HepG2 (cell line): ENCODE measurements at regions not wholly inside any gene's neighbourhood (a gene's known extent, or its start where the extent isn't known, plus 50 kb on each side); places are given as distances from the start of the nearest gene placed in this dataset.
A peak's percentile ranks its signal among the peaks of the same experiment; 100 is the strongest.

Source experiments
- ATAC-seq: fragments of 200-7000 bp; cut with Tn5 transposase; 3 replicates; pipeline ENCODE4 v1.9.1; 2020; ENCODE audit warnings: mild to moderate bottlenecking, moderate library complexity
- BruUV-seq: library from RNA; stranded (reverse); fragments of 400-500 nt; replicated peaks from 2 replicates; lab custom pipeline; 2021; lab: Mats Ljungman, UMichigan
- CTCF ChIA-PET: fragments of 300-600 bp; formaldehyde crosslinking; extraction: SDS; loops from one replicate; lab custom pipeline; 2021; ENCODE audit warnings: low total read pairs, inconsistent platforms, low intra/inter-chr PET ratio; lab: Yijun Ruan, JAX
- POLR2A ChIA-PET: fragments of 350-600 bp; sonication (Branson Sonifier 250); formaldehyde crosslinking; loops from one replicate; lab custom pipeline; 2020; ENCODE audit warnings: antibody characterized with exemption, inconsistent platforms; lab: Yijun Ruan, JAX
- DNase-seq: peaks from one replicate; pipeline ENCODE4 v3.0.0-alpha.2; 2015; ENCODE audit warnings: low spot score
- FAIRE-seq: peaks from 3 replicates; lab custom pipeline; 2011; peaks lifted over from hg19 to GRCh38; lab: Jason Lieb, UNC
- H2AFZ ChIP-seq: one replicate; pipeline ENCODE4 v1.6.1; 2011; ENCODE audit warnings: low read length, inconsistent platforms
- H3K27ac ChIP-seq: fragments of 300-600 bp; 3 replicates; pipeline ENCODE4 v1.8.0; 2011; ENCODE audit warnings: mixed run types, mild to moderate bottlenecking, mixed read lengths, low read length, inconsistent platforms; ENCODE audit not compliant: insufficient read depth; ENCODE audit errors: extremely low read length
- H3K27me3 ChIP-seq, 2 experiments: fragments of 200-600 bp in 1 of 2; 2 replicates in 1 of 2; 3 replicates in 1 of 2; pipeline versions ENCODE4 v1.6.0 to v1.8.0; 2011; ENCODE audit warnings: low read length in 2 of 2, mild to moderate bottlenecking in 2 of 2, moderate library complexity in 2 of 2, inconsistent platforms in 1 of 2; ENCODE audit not compliant: insufficient read depth in 2 of 2, control insufficient read depth in 1 of 2
- H3K36me3 ChIP-seq, 2 experiments: fragments of 200-600 bp in 1 of 2; replicated peaks in 1 of 2; 2 replicates in 1 of 2; 3 replicates in 1 of 2; pipeline versions ENCODE4 v1.5.1 to v1.8.0; 2011; ENCODE audit warnings: low read length in 2 of 2, inconsistent platforms in 1 of 2; ENCODE audit not compliant: insufficient read depth in 2 of 2, control insufficient read depth in 1 of 2
- H3K4me1 ChIP-seq: 2 replicates; pipeline ENCODE4 v1.5.1; 2012; ENCODE audit warnings: low read length, inconsistent platforms; ENCODE audit not compliant: insufficient read depth
- H3K4me2 ChIP-seq: 2 replicates; pipeline ENCODE4 v1.6.0; 2011; ENCODE audit warnings: low read depth, low read length, inconsistent platforms
- H3K4me3 ChIP-seq, 3 experiments: fragments of 200-600 bp in 1 of 3; sonication (generic), shearing (Covaris generic) in 1 of 3; replicated peaks in 1 of 3; 2 replicates each; pipeline ENCODE4 v1.5.1; 2011 to 2016; ENCODE audit warnings: low read length in 3 of 3, inconsistent platforms in 2 of 3, low read depth in 2 of 3, mild to moderate bottlenecking in 2 of 3, control low read depth in 1 of 3, mixed read lengths in 1 of 3; ENCODE audit not compliant: insufficient read depth in 1 of 3
- H3K79me2 ChIP-seq: one replicate; pipeline ENCODE4 v1.6.1; 2011; ENCODE audit warnings: low read length, inconsistent platforms; ENCODE audit not compliant: insufficient read depth
- H3K9ac ChIP-seq: 2 replicates; pipeline ENCODE4 v1.6.0; 2011; ENCODE audit warnings: mild to moderate bottlenecking, low read depth, low read length, inconsistent platforms; ENCODE audit not compliant: insufficient read depth
- H3K9me3 ChIP-seq: 2 replicates; pipeline ENCODE4 v1.5.1; 2012; ENCODE audit warnings: mild to moderate bottlenecking, low read length
- H4K20me1 ChIP-seq: 2 replicates; pipeline ENCODE4 v1.6.0; 2011; ENCODE audit warnings: inconsistent platforms, mild to moderate bottlenecking, low read length, moderate library complexity; ENCODE audit not compliant: insufficient read depth
- CTCF ChIP-seq: sonication (generic); formaldehyde crosslinking; IDR thresholded peaks from 2 replicates; pipeline ENCODE4 v1.5.0; 2020; ENCODE audit warnings: mild to moderate bottlenecking, missing genetic modification reagents, moderate library complexity
- FOXP4 ChIP-seq: sonication (generic); formaldehyde crosslinking; IDR thresholded peaks from 2 replicates; pipeline ENCODE4 v1.4.0; 2020; ENCODE audit warnings: missing genetic modification reagents
- GLMP ChIP-seq: sonication (generic); formaldehyde crosslinking; IDR thresholded peaks from 2 replicates; pipeline ENCODE4 v1.9.0; 2021; ENCODE audit warnings: missing genetic modification reagents, mild to moderate bottlenecking, borderline replicate concordance
- HNRNPH1 ChIP-seq: fragments of 200-400 bp; formaldehyde crosslinking; optimal IDR thresholded peaks from 2 replicates; pipeline ENCODE3; 2017; ENCODE audit warnings: mild to moderate bottlenecking, low read depth, low read length
- POLR2AphosphoS2 ChIP-seq: IDR thresholded peaks from 2 replicates; pipeline ENCODE4 v1.6.1; 2011; ENCODE audit warnings: low read depth, low read length, improper control_type of control experiment
- RFX5 ChIP-seq: IDR thresholded peaks from 2 replicates; pipeline ENCODE4 v1.6.1; 2011; ENCODE audit warnings: low read depth, low read length, improper control_type of control experiment
- ZNF331 ChIP-seq: sonication (generic); formaldehyde crosslinking; IDR thresholded peaks from 2 replicates; pipeline ENCODE4 v1.4.0; 2020; ENCODE audit warnings: missing genetic modification reagents
- WGBS: methylation state at CpG from one replicate; pipeline ENCODE4 v1.1.6; 2017; ENCODE audit warnings: low lambda C conversion rate; 5-methylcytosine and 5-hydroxymethylcytosine counted together
- in situ Hi-C: cut with HindIII; loops from 2 replicates; pipeline ENCODE4 v1.10.0; 2017; ENCODE audit warnings: low pct_unique_long_range_greater_than_20kb; ENCODE audit not compliant: extremely low pct_ligation_motif_present
- intact Hi-C: fragments of 100-400 bp; cut with micrococcal nuclease; formaldehyde crosslinking; loops from one replicate; pipeline ENCODE4 v1.10.0; 2022; ENCODE audit not compliant: unreplicated experiment
- TF ChIP-seq, protein P1 (sequence below): sonication (generic); formaldehyde crosslinking; IDR thresholded peaks from 2 replicates; pipeline ENCODE4 v1.4.0; 2020; ENCODE audit warnings: missing genetic modification reagents

DNA sequence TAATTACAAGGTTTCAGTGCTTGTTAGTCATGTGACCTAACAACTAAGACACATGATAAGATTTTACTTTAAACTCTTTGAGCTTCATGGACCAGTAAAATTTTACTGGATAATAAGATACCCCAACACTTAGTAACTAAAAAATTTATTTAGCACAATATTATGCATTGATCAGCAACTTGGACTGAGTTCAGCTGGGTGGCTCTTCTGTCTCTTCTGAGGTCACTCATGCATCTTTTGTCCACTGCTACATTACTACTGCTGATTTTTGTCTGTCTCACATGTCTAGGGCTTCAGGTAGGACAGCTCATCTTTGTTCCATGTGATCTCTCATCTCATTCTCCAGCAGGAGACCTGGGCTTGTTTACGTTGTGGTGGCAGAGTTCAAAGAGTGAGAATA is 370.2 kb upstream of the TMTC1 start:
- no peak for DNase-seq
- no peak overlapping the region for H3K27ac ChIP-seq
- H3K36me3 ChIP-seq, result no peaks in the 10 kb centered on the region
- in situ Hi-C loops, result no loop called here
- peaks cover 4% of the 10 kb centered on the region; the same call in 1 of the 2 replicates for H3K9me3 ChIP-seq
- H3K4me3 ChIP-seq, result no peak overlapping the region
- no peak for FAIRE-seq
- H3K4me1 ChIP-seq, result no peaks in the 10 kb centered on the region
- no peaks in the 10 kb centered on the region for H4K20me1 ChIP-seq
- POLR2A ChIA-PET, result no interaction called here
- no peaks in the 10 kb centered on the region for H3K79me2 ChIP-seq
- H3K9ac ChIP-seq, result no peak overlapping the region
- H3K4me2 ChIP-seq, result no peak overlapping the region
- H2AFZ ChIP-seq, result no peak overlapping the region
- intact Hi-C loops, result no loop called here
- no peak for ATAC-seq
- no TSS peak for BruUV-seq
- H3K27me3 ChIP-seq, result no peaks in the 10 kb centered on the region
- WGBS, result 0% methylated on average over 1 of the region's 1 CpG
- TF ChIP-seq, protein P1, sequence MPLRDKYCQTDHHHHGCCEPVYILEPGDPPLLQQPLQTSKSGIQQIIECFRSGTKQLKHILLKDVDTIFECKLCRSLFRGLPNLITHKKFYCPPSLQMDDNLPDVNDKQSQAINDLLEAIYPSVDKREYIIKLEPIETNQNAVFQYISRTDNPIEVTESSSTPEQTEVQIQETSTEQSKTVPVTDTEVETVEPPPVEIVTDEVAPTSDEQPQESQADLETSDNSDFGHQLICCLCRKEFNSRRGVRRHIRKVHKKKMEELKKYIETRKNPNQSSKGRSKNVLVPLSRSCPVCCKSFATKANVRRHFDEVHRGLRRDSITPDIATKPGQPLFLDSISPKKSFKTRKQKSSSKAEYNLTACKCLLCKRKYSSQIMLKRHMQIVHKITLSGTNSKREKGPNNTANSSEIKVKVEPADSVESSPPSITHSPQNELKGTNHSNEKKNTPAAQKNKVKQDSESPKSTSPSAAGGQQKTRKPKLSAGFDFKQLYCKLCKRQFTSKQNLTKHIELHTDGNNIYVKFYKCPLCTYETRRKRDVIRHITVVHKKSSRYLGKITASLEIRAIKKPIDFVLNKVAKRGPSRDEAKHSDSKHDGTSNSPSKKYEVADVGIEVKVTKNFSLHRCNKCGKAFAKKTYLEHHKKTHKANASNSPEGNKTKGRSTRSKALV, result no peak
- peak; percentile 97 for TF ChIP-seq ZNF331 (CRISPR knock-in tag)
- TF ChIP-seq GLMP (CRISPR knock-in tag), result no peak
- no peak for TF ChIP-seq RFX5
- TF ChIP-seq, all 625 proteins: peak for 1
- CTCF ChIA-PET, result no interaction called here

DNA sequence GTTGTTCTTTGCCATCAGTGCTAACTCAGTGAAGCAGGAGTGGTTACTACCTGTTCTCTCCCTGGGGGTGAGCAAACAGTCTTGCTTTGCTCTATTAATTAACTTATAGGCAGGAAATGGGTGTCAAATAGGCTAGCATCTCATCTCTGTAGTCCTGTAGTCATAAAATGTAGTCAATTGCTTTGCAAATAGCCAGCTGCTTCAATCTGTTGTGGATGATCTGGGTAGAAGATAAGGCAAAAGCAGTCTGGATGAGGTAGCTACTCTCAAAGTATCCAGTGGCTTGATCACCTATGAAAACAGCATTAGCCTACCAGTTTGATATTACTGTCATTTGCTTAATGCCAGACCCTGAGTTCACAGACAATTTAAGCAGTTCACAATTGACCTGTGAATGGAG is 369.0 kb upstream of the TMTC1 start:
- H4K20me1 ChIP-seq, result no peaks in the 10 kb centered on the region
- no peaks in the 10 kb centered on the region for H3K79me2 ChIP-seq
- ATAC-seq (no peak), FAIRE-seq (no peak), DNase-seq (no peak)
- ChIA-PET CTCF (no interaction called here), POLR2A (no interaction called here)
- H3K4me1 ChIP-seq, result no peaks in the 10 kb centered on the region
- no peak overlapping the region for H2AFZ ChIP-seq
- in situ Hi-C loops (no loop called here), intact Hi-C loops (no loop called here)
- no peak overlapping the region for H3K9ac ChIP-seq
- no peak overlapping the region for H3K4me3 ChIP-seq
- H3K36me3 ChIP-seq, result no peaks in the 10 kb centered on the region
- H3K27me3 ChIP-seq, result no peaks in the 10 kb centered on the region
- peaks cover 4% of the 10 kb centered on the region; the same call in 1 of the 2 replicates for H3K9me3 ChIP-seq
- no TSS peak for BruUV-seq
- no peak overlapping the region for H3K27ac ChIP-seq
- no peak overlapping the region for H3K4me2 ChIP-seq
- TF ChIP-seq POLR2AphosphoS2 (no peak), HNRNPH1 (no peak), FOXP4 (CRISPR knock-in tag) (no peak), CTCF (CRISPR knock-in tag) (no peak)
